ENCODE measurements at regions not wholly inside any gene's neighbourhood (a gene's known extent, or its start where the extent isn't known, plus 50 kb on each side); places are given as distances from the start of the nearest gene placed in this dataset.
"Not testable (repeated sequence)": the region's sequence is repeated elsewhere in the genome, so short reads cannot be mapped to it uniquely, and the experiment has no call there.

DNA sequence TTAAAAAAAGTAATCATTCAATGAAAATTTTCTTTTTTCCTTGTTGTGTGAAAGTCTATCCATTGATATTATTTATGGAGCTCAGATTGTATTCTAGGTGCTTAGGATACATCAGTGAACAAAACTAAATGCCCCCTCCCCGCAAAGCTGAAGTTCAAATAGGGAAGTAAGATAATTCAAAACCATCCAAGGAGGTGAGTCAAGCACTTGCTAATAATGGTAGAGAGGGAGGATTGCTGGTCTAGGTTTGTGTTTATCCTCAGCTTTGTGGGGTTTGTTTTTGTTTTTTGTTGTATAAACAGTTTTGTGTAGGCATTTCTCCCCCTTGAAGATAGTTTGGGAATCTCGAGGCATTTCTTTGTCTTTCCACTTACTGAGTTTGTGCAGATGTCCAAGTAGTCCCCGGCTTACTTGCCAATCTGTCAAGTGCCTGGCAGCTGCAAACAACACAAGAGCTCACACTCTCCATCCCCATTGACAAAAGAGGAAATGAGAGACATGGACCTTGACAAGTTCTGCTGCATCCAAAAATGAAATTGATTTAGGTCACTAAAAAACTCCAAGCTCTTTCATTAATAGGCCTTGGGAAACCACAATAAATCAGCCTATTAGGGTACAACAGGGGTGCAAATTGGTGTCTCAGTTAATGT, 575.8 kb upstream of the TBL1XR1 start:
- no peak for DNase-seq

DNA sequence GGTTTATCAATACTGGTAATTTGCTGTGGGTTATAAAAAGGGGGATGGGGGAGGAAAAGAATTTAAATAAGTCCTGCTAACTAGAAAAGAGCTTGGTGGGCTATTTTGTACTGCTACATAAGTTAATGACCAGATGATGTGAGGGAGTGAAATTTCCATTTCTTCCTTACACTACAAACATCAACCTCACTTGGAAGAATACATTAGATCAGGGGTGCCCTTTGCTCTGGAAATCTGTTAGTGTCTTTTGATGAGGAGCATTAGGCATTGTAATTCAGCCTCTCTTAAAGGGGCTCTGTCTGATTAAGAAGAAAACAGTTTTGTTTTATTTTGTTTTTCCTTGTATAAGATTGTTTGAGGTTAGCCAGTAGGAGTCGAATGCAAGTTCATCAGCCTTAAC, 576.4 kb upstream of the TBL1XR1 start:
- no peak for DNase-seq

DNA sequence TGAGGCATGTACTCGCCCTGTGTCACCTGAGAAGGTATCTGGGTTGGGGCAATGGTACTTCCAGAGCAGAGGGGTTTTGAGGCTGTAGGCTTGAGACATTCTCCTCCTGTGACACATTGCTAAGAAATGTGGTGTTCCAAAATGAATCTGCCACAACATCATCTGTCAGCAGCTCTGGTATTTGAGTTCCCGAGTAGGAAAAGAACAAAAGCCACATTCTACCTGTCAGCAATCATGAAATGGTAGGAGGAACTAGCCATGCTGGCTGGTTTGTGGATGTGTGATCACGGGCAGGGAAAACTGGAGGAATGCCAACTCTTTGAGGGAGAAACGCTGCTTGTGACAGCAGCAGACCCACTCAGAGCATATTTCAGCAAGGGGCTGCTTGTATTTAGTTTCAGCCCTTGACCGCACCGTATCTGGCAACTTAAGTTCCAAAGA, 579.4 kb upstream of the TBL1XR1 start:
- no peak for DNase-seq

DNA sequence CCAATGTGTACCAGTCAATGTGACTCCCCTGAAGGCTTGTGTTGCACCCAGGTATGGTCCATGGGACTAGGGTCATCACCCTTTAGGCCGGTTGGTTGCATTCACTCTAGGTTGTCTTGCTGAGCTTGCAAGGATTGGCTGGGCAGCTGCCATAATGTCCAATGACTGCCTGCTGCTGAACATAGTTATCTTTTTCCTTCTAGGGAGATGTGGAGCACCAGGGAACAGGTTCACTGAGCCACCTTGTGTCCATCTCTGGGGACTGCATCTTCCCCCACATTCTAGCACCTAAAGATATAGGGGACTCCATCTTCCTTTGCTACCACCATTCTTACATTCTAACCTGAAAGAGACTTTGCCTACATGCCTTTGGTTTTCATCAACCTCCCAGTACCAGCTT, 580.4 kb upstream of the TBL1XR1 start:
- DNase-seq: peak in 25 of 51 donors; percentile 0 to 59 (median 25)

DNA sequence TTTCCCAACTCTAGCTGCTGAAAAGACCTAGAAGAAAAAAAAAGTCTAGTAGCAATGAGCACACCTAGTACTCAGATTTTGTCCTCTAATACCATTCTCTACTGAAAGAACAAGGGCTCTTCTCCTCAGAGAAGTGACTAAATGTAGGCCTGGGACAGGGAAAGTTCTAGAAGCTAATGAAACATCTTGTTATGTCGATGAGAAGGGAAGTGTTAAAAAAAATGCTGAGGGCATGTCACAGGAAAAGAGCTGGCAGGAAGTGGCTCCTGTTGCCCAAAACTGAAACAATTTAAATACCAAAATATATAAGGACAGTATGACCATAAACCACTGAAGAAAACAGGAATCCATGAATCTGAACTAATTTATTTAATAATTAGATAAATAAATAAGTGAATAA, 581.4 kb upstream of the TBL1XR1 start:
- DNase-seq: no peak

DNA sequence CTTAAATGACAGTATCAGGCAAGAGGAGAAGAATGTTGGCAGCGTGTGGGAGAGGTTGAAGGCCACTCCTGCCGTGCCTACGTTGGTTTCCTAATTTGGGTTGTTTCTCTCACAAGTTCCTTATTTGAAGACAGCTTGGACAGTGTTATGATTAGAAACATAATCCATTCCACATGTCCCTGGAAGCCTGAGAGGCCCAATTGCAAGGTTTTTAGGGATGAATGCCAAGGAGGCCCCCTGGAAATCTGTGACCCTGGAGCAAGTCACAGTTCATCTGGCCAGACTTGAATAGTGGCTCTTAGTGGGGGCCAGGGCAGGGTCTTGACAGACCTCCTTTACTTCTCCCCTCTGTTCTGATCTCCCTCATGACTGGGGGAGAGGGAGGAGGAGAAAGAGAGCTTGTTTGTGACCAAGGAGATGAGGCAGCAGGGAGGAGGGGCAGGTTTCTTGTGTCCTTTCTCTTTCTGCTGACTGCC, 584.4 kb upstream of the TBL1XR1 start:
- peak in 1 of 51 donors; percentile 3 for DNase-seq

DNA sequence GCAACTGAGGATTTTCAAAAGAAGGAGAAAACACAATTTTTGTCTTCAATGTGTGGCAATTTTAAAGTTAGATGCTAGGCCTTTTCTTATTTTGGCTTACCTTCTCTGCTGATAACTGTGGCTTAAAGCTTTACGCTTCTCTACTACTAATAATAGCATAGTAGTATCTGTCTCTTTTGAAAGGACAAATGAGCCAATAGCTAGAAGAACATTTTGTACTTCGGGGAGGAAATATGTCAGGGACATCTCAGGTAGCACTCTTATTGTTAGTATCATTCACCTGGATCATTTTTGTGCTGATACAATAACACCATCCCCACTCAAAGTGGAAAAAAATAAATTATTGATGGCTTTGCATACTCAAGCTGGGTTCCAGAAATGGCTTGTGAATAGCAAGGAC, 586.1 kb upstream of the TBL1XR1 start:
- no peak for DNase-seq

DNA sequence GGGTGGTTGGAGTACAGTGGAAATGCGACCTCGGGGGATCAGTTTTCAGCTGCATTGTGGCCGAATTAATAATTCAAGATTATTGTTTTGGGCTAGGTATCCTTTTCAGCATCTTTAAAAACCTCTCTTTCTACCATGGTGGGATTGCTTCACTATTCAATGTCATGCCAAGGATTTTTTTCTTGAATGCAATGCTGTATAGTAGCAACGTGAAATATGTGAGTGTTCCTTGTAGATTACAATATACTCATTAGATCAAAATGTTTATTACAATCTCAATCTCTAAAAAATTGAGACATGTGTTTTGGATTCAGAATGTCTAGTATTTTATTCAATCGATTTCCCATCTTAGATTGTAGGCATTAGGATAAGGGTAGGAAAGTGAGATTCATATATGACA, 586.5 kb upstream of the TBL1XR1 start:
- DNase-seq: no peak

DNA sequence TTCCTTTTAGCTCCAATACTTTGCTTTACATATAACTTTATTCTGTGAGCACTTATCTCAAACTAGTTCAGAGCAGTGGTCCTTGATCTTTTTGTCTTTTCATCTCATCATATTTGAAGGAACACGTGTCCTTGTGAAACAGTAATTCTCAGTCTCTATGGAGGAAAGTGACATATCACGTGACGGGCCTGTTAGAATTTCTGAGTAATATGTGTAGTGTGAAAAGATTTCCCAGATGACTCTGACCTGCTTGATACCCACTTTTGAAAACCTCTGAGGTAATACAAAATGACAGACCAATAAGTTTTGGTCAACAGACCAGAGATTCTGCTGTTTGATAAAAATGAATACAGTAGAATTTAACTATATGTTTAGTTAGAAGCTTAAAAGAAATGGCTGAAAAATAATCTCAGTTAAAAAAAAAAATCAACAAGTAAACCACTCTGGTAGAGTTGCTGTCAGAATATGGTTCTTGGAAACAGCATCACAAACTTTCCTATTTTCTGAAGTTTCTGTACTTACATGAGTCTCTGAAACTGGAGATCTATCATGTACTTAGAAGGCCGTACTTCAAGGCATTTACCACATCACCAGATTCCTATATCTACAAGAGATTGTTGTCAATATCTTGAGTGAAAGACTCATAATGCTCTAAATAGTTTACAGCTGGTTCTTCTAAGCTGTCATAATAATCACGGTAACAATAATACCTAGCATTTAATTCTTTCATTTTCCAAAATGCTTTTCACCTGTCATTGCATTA, 590.2 kb upstream of the TBL1XR1 start:
- DNase-seq: no peak

DNA sequence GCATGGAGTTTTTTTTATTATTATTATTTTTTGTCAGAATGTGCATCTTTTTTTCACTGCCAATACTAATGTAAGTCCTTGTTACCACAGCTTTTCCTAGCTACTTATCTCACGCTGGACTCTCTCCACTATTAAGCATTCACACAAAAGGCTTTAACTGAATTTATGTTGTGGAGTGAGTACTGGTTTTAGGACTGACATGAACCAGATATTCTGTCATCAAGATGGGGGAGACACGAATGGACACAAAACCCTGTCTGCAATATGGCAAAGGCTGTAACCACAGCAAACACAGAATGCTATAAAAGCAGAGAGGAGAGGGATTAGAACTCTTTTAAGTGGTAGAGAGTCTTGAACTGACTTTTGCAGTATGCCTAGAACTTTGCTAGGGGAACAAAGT, 592.2 kb upstream of the TBL1XR1 start:
- no peak for DNase-seq

DNA sequence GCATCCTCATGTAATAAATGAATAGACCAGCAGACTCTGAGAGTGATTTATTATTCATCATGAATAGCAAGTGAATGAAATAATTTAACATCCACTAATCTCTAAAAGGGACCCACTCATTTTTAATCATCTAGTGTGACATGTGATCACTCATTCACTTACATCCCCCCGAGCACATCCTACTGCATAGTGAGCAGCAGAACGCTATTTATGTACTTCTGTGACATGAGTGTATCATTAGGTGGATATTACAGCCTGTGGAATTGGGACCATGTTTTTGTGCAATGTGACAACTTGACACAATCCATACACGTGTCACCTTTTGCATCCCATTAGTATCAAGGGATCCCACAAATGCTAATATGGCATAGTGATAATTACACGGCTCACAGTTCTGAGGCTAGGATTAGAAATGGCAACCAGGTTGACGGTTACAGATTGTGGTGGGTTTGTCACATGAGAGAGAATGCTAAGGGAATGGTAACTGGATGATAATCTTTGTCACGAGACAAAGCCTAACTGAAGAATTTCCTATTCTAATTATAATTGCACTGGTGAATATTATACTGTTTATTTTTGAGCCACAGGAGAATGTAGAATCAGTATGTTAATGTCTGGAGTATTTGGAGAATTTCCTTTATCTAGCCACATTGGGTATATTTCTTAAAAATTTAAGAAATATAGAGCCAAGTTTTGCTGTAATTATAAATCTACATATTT, 595.2 kb upstream of the TBL1XR1 start:
- DNase-seq: no peak

DNA sequence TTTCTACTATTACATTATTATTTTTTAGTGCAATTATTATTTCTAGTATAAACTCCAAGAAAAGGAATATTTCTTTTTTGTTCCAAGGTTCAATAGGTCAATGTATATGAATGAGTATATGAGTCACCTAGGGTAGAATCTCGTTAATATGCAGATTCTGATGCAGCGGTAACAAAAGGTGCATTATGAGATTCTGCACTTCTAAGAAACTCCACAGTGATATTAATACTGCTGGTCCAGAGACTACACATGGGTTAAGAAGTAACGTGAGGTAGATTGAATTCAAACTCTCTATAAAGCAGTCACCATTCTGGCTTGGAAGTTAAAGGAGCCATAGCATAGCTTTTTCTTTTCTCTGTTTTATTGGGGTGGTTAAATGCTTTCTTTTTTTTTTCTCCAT, 596.2 kb upstream of the TBL1XR1 start:
- DNase-seq: no peak

DNA sequence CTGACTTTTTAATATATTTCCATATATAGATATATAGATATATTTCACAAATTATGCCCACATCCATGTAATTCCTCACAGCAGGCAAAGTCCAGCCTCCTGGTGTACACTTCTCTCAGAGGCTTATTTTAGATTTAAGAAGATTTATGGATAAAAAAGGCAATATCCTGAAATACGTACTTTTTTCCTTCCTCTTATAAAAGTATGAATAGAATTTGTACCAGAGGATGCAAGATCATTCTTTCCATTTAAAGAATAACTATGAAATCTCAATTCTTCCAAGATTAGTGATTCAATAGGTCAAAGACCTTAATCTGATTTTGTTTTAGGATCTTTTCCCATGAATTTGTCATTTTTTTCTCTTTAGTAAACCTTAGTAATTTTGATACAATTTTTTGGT, 597.9 kb upstream of the TBL1XR1 start:
- no peak for DNase-seq

DNA sequence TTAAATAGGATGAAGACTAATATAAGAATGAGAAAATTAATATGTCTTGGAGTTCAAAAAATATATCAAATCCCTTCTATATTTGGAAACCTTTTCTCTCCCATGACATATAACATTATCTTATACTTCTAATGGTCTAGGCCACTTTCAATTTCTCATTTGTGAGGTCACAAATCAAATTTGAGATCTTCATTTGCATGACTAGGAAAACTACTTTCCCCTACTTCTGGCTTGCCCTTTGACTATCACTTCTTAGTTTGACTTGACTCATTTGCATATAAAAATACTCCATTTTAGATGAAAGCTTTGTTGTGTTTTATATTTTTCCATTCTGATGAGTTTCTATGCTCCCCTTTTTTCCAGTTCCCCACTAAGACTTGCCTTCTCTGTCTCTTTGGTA, 598.6 kb upstream of the TBL1XR1 start:
- no peak for DNase-seq

DNA sequence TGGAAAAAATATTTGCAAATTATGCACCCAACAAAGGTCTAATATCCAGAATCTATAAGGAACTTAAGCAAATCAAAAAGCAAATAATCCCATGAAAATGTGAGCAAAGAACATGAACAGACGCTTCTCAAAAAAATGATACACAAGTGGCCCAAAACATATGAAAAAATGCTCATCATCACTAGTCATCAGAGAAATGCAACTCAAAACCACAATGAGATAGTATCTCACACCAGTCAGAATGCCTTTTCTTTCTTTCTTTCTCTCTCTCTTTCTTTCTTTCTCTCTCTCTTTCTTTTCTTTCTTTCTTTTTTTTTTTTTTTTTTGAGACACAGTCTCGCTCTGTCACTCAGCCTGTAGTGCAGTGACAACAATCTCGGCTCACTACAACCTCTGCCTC, 602.9 kb upstream of the TBL1XR1 start:
- DNase-seq: not testable (repeated sequence)

DNA sequence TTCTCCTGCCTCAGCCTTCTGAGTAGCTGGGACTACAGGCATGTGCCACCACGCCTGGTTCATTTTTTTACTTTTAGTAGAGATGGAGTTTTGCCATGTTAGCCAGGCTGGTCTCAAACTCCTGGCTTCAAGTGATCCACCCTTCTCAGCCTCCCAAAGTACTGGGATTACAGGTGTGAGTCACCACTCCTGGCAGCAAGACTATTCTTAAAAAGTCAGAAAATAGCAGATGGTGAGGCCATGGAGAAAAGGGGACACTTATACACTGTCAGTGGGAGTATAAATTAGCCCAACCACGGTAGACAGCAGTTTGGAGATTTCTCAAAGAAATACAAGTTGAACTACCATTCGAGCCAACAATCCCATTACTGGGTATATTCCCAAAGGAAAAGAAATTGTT, 603.3 kb upstream of the TBL1XR1 start:
- no peak for DNase-seq

DNA sequence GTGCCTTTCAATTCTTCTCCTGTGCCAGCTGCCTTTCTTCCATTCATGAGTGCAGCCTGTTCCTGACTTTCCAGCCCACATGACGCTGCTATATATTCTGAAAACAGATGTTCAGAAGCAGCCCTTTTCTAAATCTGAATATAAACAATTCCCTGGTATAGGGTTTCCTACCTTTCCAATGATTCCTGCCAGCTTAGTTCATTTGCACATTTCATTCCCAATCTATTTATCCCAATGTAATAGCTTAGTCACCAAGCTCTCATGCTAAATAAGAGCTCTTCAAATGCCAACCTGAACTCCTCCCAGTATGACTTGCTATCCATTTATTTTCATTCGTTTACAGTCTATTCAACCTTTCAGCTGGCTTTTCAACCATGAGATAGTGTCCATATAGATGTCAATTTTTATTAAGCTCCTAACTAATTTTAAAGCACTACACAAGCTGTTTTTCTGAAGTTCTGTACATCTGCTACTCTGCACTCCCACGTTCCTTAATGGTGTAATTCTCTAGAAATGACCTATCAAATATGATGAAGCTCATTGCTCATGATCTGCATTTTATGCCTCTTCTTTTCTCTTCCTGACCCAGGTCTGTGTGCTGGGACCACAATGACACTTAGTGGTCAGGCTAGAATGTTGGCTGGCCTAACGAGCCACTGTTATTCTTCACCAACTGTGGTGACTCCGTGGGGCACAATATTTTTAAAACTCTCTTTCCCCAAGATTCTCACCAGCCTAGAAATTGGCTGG, 605.0 kb upstream of the TBL1XR1 start:
- peak in 3 of 51 donors; percentile 3 to 6 (median 4) for DNase-seq

DNA sequence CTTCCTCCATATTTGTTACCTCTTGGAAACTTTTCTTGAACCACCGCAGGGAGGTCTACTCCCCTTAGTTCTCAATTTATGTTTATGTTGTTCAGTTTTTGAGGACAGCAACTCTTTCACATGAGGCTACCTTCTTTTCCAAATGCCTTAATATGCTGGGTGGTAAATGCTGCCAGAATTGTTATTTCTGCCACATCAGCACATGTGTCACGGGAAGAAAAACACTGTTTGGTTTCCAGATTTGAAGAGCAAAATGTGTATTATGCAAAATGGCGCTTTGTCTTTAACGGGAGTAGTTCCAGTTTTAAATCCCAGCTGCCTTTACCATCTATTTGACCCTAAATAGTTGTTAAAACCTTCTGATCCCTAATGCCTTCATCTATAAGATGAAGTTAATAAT, 606.2 kb upstream of the TBL1XR1 start:
- no peak for DNase-seq

DNA sequence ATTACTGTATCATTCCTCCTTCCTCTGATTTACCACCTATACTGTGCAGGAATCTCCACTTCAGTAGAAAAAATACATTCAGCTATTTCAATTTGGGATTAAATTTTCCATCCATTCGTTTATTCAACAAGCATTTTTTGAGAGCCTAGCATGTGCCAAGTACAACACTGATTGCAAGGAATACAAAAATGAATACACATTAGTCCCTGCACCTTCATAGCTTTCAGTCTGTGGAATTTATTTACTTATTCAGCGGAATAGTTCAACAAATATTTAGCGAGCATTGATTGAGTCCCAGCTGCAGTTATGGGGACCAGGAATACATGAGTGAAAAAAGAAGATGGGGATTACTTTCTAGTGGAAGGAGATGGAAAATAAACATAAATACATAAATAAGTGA, 606.8 kb upstream of the TBL1XR1 start:
- no peak for DNase-seq

DNA sequence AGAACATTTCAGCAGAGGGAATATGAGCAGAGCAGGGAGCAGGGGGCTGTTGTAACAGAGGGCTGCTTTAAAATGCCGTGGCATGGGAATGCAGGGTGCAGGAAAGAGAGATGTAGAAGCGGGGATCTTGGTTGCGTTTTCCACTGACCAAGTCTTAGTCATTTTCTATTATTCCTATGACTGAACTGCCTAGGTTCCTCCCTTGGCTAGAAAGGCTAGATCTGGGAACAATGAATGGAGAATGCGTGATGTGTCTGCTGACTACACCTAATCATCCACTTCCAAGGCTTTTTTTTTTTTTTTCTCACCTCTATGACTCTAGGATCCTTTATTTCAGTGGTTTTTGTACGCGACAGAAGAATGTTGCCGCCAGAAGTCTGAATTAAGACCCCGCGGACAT, 607.4 kb upstream of the TBL1XR1 start:
- no peak for DNase-seq

DNA sequence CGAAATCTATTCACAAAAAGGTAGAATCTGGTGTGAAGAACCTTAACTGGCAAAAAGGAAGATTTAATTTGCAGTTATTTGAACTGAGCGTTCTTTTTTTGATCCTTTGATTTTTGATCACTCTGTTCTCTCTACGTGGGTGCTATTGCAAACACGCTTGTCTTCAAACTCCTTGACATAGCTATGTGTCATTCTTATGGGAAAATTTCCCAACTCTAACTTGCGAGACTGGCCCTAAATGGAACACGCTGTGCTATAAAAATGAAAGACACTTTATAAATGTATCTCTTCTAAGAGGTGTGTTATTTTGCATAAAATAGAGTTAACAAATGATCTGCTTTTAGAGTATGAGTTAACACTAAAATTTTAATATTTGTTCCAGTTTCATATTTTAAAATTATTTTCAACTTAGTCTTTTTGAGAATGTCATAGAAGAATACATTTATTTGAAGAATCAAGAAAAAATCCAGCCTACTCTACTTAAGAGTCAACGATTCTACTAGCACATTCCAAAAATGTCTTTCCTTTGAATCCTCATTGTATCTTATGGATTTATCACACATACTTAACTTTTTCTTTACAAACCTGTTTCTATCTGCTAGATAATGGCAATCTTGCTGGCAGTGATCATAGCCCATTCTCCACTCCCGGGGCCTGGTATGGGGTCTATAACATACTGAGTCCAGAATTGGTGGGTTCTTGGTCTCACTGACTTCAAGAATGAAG, 610.0 kb upstream of the TBL1XR1 start:
- no peak for DNase-seq

All from hypothalamus (tissue), 51 donors.